GM23338 (cell line): ENCODE measurements at regions not wholly inside any gene's neighbourhood (a gene's known extent, or its start where the extent isn't known, plus 50 kb on each side); places are given as distances from the start of the nearest gene placed in this dataset.

ENCODE experiments used
- ATAC-seq: fragments of 200-7000 bp; cut with Tn5 transposase; 3 replicates; pipeline ENCODE4 v1.9.1; 2020
- DNase-seq: peaks from one replicate; pipeline ENCODE4 v3.0.0-alpha.2; 2015; ENCODE audit warnings: low spot score
- H2AFZ ChIP-seq: fragments of 200-600 bp; sonication (generic); 2 replicates; pipeline ENCODE4 v1.8.0; 2016; ENCODE audit warnings: antibody characterized with exemption, mild to moderate bottlenecking, moderate library complexity
- H3F3A ChIP-seq: fragments of 200-600 bp; sonication (generic); replicated peaks from 2 replicates; pipeline ENCODE4 v1.8.0; 2017; ENCODE audit warnings: antibody characterized with exemption, mixed run types, low read depth
- H3K27ac ChIP-seq: fragments of 200-600 bp; sonication (generic); 2 replicates; pipeline ENCODE4 v1.6.1; 2016; ENCODE audit warnings: low read depth
- H3K27me3 ChIP-seq: fragments of 200-600 bp; sonication (generic); 2 replicates; pipeline ENCODE4 v1.8.0; 2016; ENCODE audit warnings: mild to moderate bottlenecking, mixed run types, moderate library complexity; ENCODE audit not compliant: insufficient read depth
- H3K36me3 ChIP-seq: fragments of 200-600 bp; sonication (generic); 2 replicates; pipeline ENCODE4 v1.8.0; 2016; ENCODE audit warnings: mild to moderate bottlenecking; ENCODE audit not compliant: insufficient read depth
- H3K4me1 ChIP-seq: fragments of 200-600 bp; sonication (generic); 2 replicates; pipeline ENCODE4 v1.8.0; 2016; ENCODE audit warnings: mild to moderate bottlenecking, moderate library complexity; ENCODE audit not compliant: insufficient read depth
- H3K4me2 ChIP-seq: fragments of 200-600 bp; sonication (generic); 2 replicates; pipeline ENCODE4 v1.7.1; 2017; ENCODE audit warnings: mixed run types
- H3K4me3 ChIP-seq: fragments of 200-600 bp; sonication (generic); 2 replicates; pipeline ENCODE4 v1.6.1; 2016; ENCODE audit warnings: mixed run types
- H3K79me2 ChIP-seq: fragments of 200-600 bp; sonication (generic); replicated peaks from 2 replicates; pipeline ENCODE4 v1.8.0; 2017; ENCODE audit warnings: mild to moderate bottlenecking; ENCODE audit not compliant: insufficient read depth
- H3K9me2 ChIP-seq: fragments of 200-600 bp; sonication (generic); 2 replicates; pipeline ENCODE4 v1.8.0; 2017; ENCODE audit not compliant: insufficient read depth
- H4K20me1 ChIP-seq: fragments of 200-600 bp; sonication (generic); replicated peaks from 2 replicates; pipeline ENCODE4 v1.8.0; 2017; ENCODE audit warnings: mild to moderate bottlenecking; ENCODE audit not compliant: insufficient read depth
- H3K27ac Mint-ChIP-seq: 2 replicates; pipeline ENCODE4 v1.8.0; 2020; ENCODE audit warnings: inconsistent platforms, mild to moderate bottlenecking, moderate library complexity, mixed read lengths
- H3K27me3 Mint-ChIP-seq: 3 replicates; pipeline ENCODE4 v1.8.0; 2022; ENCODE audit warnings: low read depth, mild to moderate bottlenecking, moderate library complexity, mixed read lengths, inconsistent platforms; ENCODE audit not compliant: insufficient read depth, poor library complexity
- H3K36me3 Mint-ChIP-seq: 3 replicates; pipeline ENCODE4 v1.8.0; 2021; ENCODE audit warnings: low read depth, mild to moderate bottlenecking, inconsistent platforms, moderate library complexity, mixed read lengths
- H3K4me1 Mint-ChIP-seq: 3 replicates; pipeline ENCODE4 v1.8.0; 2020; ENCODE audit warnings: mild to moderate bottlenecking, inconsistent platforms, mixed read lengths
- H3K4me3 Mint-ChIP-seq: 3 replicates; pipeline ENCODE4 v1.8.0; 2021; ENCODE audit warnings: moderate library complexity, mild to moderate bottlenecking, inconsistent platforms, mixed read lengths
- H3K9me3 Mint-ChIP-seq: 3 replicates; pipeline ENCODE4 v1.8.0; 2020; ENCODE audit warnings: moderate library complexity, mild to moderate bottlenecking, inconsistent platforms, mixed read lengths
- POLR2AphosphoS5 ChIP-seq: IDR thresholded peaks from 2 replicates; pipeline ENCODE4 v1.6.1; 2016; ENCODE audit warnings: antibody characterized with exemption, low read depth
- REST ChIP-seq: IDR thresholded peaks from one replicate; pipeline ENCODE4 v1.6.1; 2018; ENCODE audit warnings: antibody characterized with exemption; ENCODE audit not compliant: unreplicated experiment
- ZNF331 ChIP-seq: fragments of 250-450 bp; sonication (Bioruptor Pico); IDR thresholded peaks from 2 replicates; pipeline ENCODE4 v1.5.0; 2020; ENCODE audit warnings: low read depth, mild to moderate bottlenecking, moderate library complexity
- ZNF462 ChIP-seq: fragments of 250-450 bp; sonication (Bioruptor Pico); IDR thresholded peaks from 2 replicates; pipeline ENCODE4 v1.5.0; 2020; ENCODE audit warnings: mild to moderate bottlenecking, moderate library complexity

GRCh38 chr20:17859002-17859615 lies 109.5 kb downstream of the SNX5 start (continued):
- no peak for TF ChIP-seq ZNF462 (CRISPR knock-in tag)
- no peak for TF ChIP-seq POLR2AphosphoS5
- TF ChIP-seq ZNF331: no peak

- Histone ChIP-seq H3K27ac (no peak overlapping the region), H3K36me3 (no peaks in the 10 kb centered on the region), H3K79me2 (no peaks in the 10 kb centered on the region), H3K4me3 (no peak overlapping the region), H3K4me1 (peaks cover 26% of the 10 kb centered on the region), H3K27me3 (no peaks in the 10 kb centered on the region), H3K4me2 (no peak overlapping the region), H3K9me2 (no peaks in the 10 kb centered on the region), H3F3A (no peaks in the 10 kb centered on the region), H2AFZ (no peak overlapping the region), H4K20me1 (no peaks in the 10 kb centered on the region)
- ATAC-seq (no peak), DNase-seq (no peak)
- Mint-ChIP-seq H3K4me1 (peaks cover 23% of the 10 kb centered on the region), H3K27ac (no peak overlapping the region), H3K9me3 (no peaks in the 10 kb centered on the region; the same call in 2 of the 3 replicates), H3K4me3 (no peak overlapping the region), H3K27me3 (peaks cover 4% of the 10 kb centered on the region), H3K36me3 (no peaks in the 10 kb centered on the region; the same call in 2 of the 3 replicates)
- TF ChIP-seq REST (no peak), ZNF462 (CRISPR knock-in tag) (no peak)
These were observed 110.1 kb downstream of the SNX5 start for GRCh38 chr20:17858450-17859001.
